ENCODE measurements at regions not wholly inside any gene's neighbourhood (a gene's known extent, or its start where the extent isn't known, plus 50 kb on each side); places are given as distances from the start of the nearest gene placed in this dataset.

- no peak for TF ChIP-seq GTF2F1 (IDR thresholded peaks at IDR 0.05; ENCODE audit: borderline replicate concordance, low read depth, low read length)
- no peak for TF ChIP-seq TAF1 (IDR thresholded peaks at IDR 0.05; ENCODE audit: low read depth, low read length)
- TF ChIP-seq RXRA (IDR thresholded peaks at IDR 0.05; ENCODE audit: insufficient read depth, low read depth, low read length): no peak
- TF ChIP-seq SP2 (IDR thresholded peaks at IDR 0.05; ENCODE audit: low read length): no peak
- no peak for TF ChIP-seq CBX8 (IDR thresholded peaks at IDR 0.05; ENCODE audit: borderline replicate concordance, low read depth, low read length)
- TF ChIP-seq SP4 (IDR thresholded peaks at IDR 0.05; ENCODE audit: low read length): no peak
Observed at GRCh38 chr5:101103874-101104273, 200.8 kb upstream of the ST8SIA4 start (continued).

All from H1 (cell line).